ENCODE measurements at regions not wholly inside any gene's neighbourhood (a gene's known extent, or its start where the extent isn't known, plus 50 kb on each side); places are given as distances from the start of the nearest gene placed in this dataset.

GRCh38 chr2:215671244-215671643 lies 235.4 kb upstream of the FN1 start:
- H3K14ac ChIP-seq (ENCODE audit: insufficient read length), result no peak overlapping the region
- H2BK5ac ChIP-seq (ENCODE audit: low read depth, low read length), result no peak overlapping the region
- POLR2A ChIA-PET (ENCODE audit: partially characterized antibody), result no interaction called here
- no peaks in the 10 kb centered on the region for H3K36me3 ChIP-seq (ENCODE audit: control insufficient read depth in 2 of 4, insufficient read depth in 4 of 4, low read length in 3 of 4)
- WGBS, 2 experiments (ENCODE audit: extremely low coverage in 1 of 2, insufficient coverage in 1 of 2, insufficient read length in 1 of 2, insufficient replicate concordance in 2 of 2, low coverage in 1 of 2, low lambda C conversion rate in 2 of 2, missing lambda C conversion rate in 1 of 2), result 96% methylated on average over 2 of the region's 2 CpGs; no CpG with 5 or more reads in 1 of the 2 experiments
- no peak overlapping the region for H2BK20ac ChIP-seq (ENCODE audit: low read length)
- no peak overlapping the region for H3K4ac ChIP-seq (replicated peaks; ENCODE audit: insufficient read length, low read depth, low read length)
- no peaks in the 10 kb centered on the region for H3K23me2 ChIP-seq (ENCODE audit: low read depth, low read length)
- H3K4me1 ChIP-seq (replicated peaks in 1 of 4; ENCODE audit: control insufficient read depth in 3 of 4, insufficient read depth in 4 of 4, low read length in 3 of 4), result no peaks in the 10 kb centered on the region
- no peaks in the 10 kb centered on the region for H3K27me3 ChIP-seq (replicated peaks in 1 of 4; ENCODE audit: control insufficient read depth in 3 of 4, extremely low read depth in 1 of 4, insufficient read depth in 3 of 4, low read length in 3 of 4)
- no peaks in the 10 kb centered on the region for H3K9me3 ChIP-seq (ENCODE audit: insufficient read depth in 2 of 2, low read depth in 1 of 2, low read length in 1 of 2)
- CTCF ChIA-PET (ENCODE audit: partially characterized antibody), result interaction anchor here (0.7 to 0.9 kb wide), 3 partner anchors 18 to 200 kb away, joined by 3 to 4 read pairs (median 3); no protein-coding TSS in a partner anchor
- no peak overlapping the region for H3K4me3 ChIP-seq (ENCODE audit: extremely low read depth in 1 of 4, insufficient read depth in 2 of 4, low read depth in 3 of 4, low read length in 4 of 4)
- H3K9ac ChIP-seq (replicated peaks in 1 of 4; ENCODE audit: extremely low read depth in 1 of 4, low read depth in 3 of 4, low read length in 3 of 4), result no peak overlapping the region
- no peak overlapping the region for H2BK12ac ChIP-seq (ENCODE audit: low read depth, low read length)
- no peak overlapping the region for H3K4me2 ChIP-seq (ENCODE audit: insufficient read depth in 1 of 2, low read depth in 2 of 2, low read length in 2 of 2)
- FAIRE-seq (no peak), DNase-seq (ENCODE audit: low read depth in 1 of 2, low spot score in 2 of 2) (no peak)
- H3K56ac ChIP-seq (replicated peaks; ENCODE audit: insufficient read length, low read depth, low read length), result no peak overlapping the region
- H3K79me1 ChIP-seq (ENCODE audit: low read depth, low read length), result no peaks in the 10 kb centered on the region
- H3K18ac ChIP-seq (ENCODE audit: extremely low read depth, low read length), result no peak overlapping the region
- H4K8ac ChIP-seq (ENCODE audit: extremely low read depth, insufficient read depth, low read length), result no peak overlapping the region
- no peak overlapping the region for H2BK120ac ChIP-seq (replicated peaks; ENCODE audit: low read depth, low read length)
- no peak overlapping the region for H4K5ac ChIP-seq (ENCODE audit: insufficient read length, low read depth, low read length)
- no peak overlapping the region for H3K27ac ChIP-seq (ENCODE audit: low read depth, low read length)
- H2AFZ ChIP-seq (ENCODE audit: low read length), result no peak overlapping the region
- TF ChIP-seq EP300 (IDR thresholded peaks at IDR 0.05; ENCODE audit: borderline replicate concordance in 1 of 2, low read depth in 2 of 2, low read length in 2 of 2) (no peak), GTF2F1 (IDR thresholded peaks at IDR 0.05; ENCODE audit: borderline replicate concordance, low read depth, low read length) (no peak)
- no peak overlapping the region for H2AK5ac ChIP-seq (ENCODE audit: low read depth, low read length)
- no peaks in the 10 kb centered on the region for H3K79me2 ChIP-seq (ENCODE audit: control insufficient read depth in 1 of 2, insufficient read depth in 2 of 2, low read length in 2 of 2)
- no peak overlapping the region for H2BK15ac ChIP-seq (ENCODE audit: low read length)
- no peak overlapping the region for H4K91ac ChIP-seq (replicated peaks; ENCODE audit: insufficient read length, low read length)
- no peaks in the 10 kb centered on the region for H4K20me1 ChIP-seq (replicated peaks in 1 of 2; ENCODE audit: control insufficient read depth in 1 of 2, insufficient read depth in 2 of 2, low read length in 2 of 2)
- no peak overlapping the region for H3K23ac ChIP-seq (ENCODE audit: insufficient read length)

Measured in H1 (cell line).